HG02981 (cell line): ENCODE measurements at regions not wholly inside any gene's neighbourhood (a gene's known extent, or its start where the extent isn't known, plus 50 kb on each side); places are given as distances from the start of the nearest gene placed in this dataset.

Experiments used
- ATAC-seq: cut with Tn5 transposase; IDR thresholded peaks from one replicate; pipeline ENCODE4 v1.9.1; 2021; ENCODE audit warnings: mild to moderate bottlenecking, moderate library complexity; ENCODE audit not compliant: unreplicated experiment

DNA sequence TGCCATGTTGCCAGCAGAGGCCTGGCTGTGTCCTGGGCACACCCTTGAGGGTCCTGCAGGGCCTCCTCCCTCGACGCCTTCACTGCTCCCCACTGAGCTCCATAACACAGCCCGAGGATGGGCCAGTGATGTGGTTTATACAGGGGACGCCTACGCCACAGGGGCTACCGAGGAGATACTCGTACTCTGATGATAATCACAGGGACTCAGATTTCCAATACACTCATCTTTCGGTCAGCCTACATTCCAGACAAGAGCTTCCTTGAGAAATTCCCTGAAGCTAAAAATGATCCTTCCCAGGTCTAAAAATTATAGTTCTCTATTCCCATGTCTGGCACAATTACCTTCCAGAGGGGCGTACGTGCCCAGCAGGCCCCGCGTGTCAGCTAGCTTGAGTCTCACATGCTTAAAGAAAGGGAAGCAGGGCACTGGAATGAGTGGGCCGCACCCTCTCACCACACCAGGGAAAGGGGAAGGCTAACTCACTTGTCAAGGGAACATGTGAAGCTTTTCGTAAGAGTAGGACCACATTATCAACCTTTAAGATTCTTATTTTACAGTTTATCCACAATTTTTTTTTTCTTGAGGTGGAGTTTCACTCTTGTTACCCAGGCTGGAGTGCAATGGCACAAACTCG lies 159.5 kb upstream of the NDUFV2 start:
- no peak for ATAC-seq

DNA sequence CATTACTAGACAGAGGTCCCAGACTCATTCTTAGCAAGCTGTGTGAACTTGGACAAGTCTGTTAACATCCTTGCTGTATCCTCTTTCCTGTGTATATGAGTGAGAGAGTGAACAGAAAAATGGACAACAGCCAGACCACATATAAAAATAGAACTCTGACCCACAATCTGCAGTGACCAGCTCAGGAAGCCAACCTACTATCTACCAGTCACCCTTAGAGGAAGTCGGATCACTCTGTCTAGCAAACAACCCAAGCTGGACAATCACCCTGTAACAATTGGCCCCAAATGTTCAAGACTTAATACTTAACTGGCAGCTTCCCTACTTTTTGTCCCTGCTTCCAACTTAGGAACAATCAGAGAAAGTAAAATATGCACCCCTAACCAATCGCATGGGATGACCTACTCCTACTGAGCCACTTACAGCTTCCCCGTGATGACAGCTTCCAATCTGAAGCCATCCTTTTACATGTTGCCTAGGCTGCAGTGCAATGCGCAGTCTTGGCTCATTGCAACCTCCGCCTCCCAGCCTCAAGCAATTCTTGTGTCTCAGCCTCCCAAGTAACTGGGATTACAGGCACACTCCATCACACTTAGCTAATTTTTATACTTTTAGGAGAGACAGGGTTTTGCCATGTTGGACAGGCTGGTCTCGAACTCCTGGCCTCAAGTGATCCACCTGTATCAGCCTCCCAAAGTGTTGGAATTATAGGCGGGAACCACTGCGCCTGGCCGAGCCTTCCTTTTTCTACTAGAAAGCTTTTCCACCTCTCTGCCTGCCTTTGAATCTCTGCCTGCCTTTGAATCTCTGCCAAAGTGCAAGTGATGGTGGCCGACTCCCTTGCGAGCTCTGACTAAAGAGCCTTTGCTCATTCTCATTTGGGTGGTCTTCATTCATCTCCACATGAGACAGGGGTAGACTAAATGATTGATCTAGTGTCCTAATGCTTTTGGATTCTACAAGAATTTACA lies 158.3 kb upstream of the NDUFV2 start:
- no peak for ATAC-seq

DNA sequence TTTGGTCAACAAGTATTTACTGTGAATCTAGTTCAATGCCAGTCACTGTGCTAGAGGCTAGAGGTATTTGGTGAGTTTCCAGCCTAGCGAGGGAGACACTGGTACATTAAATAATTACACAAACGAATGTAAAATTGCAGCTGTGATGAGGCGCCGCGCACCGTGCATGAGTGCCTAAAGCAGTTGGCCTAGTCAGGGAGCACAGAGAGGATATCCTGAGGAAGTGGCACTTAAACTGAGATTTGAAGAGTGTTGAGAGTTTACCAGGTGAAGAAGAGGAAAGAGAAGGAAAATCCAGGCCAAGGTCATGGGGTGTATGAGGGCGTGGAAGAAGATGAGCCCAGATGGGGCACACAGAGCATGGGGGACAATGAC lies 157.6 kb upstream of the NDUFV2 start:
- ATAC-seq = no peak

DNA sequence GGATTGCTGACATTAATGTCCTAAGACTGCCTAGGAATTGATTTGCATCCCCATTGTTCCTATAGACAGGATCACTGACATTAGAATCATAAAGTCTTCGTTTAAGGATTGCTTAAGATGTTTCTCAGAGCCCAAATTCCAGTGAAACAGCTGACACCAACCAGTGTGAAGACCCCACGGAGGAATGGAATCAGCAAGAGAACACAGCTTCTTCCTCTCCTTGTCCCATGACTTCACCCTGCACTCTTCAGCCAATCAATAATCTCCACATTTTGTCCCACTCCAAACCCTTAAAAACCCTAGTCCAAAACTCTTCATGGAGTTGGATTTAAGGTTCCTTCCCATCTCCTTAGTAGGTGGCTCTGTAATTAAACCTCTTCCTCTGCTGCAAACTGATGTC lies 157.0 kb upstream of the NDUFV2 start:
- no peak for ATAC-seq

DNA sequence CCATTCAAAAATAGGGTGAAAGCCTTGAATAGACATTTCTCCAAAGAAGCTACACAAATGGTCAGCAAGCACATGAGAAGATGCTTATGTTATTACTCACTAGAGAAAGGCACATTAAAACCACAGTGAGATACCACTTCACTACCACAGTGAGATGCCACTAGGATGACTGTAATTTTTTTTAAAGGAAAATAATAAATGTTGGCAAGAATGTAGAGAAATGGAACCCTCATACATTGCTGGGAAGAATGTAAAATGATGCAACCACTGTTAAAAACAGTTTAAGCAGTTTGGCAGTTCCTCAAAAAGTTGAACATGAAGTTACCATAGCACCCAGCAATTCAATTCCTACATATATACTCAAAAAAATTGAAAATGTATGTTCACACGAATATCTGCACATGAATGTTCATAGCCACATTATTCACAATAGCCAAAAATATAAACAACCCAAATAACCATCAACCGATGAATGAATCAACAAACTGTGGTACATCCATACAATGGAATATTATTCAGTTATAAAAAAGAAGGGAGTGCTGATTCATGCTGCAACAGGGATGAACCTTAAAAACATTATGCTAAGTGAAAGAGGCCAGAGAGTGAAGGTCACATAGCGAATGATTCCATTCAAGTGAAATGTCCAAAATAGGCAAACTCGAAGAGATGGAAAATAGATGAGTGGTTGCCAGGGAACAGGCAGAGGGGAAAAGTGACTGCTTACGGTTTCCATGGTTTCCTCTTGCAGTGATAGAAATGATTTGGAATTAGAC lies 156.2 kb upstream of the NDUFV2 start:
- no peak for ATAC-seq

DNA sequence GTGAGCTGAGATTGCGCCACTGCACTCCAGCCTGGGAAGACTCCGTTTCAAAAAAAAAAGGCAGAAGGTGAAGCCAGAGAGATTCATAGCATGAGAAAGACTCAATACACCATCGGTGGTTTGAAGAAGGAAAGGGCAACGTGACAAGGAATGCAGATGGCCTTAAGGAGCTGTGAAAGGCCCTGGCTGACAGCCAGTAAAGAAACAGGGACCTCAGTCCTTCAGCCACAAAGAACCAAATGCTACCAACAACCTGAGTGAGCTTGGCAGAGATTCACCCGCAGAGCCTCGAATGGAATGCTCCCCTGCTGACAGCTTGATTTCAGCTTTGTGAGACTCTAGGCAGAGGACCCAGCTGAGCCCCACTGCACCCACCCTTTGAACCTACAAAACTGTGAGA lies 154.9 kb upstream of the NDUFV2 start:
- no peak for ATAC-seq

DNA sequence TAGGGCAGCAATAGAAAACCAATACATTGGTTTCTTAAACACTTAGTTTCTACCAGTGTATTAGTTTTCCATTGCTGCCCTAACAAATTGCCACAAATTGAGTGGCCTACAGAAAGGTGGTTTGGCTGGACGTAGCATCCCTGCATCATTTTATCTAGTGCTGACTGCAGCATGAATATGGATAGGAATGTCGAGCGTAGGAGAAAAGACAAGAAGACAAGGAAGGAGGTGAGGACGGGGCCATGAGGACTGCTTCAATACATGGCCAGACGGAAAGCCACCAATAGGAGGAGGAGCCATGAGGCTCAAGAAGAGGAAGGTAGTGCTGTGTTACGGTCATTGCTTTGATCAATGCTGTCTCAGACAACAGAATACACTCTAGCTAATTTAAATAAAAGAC lies 154.5 kb upstream of the NDUFV2 start:
- no peak for ATAC-seq

DNA sequence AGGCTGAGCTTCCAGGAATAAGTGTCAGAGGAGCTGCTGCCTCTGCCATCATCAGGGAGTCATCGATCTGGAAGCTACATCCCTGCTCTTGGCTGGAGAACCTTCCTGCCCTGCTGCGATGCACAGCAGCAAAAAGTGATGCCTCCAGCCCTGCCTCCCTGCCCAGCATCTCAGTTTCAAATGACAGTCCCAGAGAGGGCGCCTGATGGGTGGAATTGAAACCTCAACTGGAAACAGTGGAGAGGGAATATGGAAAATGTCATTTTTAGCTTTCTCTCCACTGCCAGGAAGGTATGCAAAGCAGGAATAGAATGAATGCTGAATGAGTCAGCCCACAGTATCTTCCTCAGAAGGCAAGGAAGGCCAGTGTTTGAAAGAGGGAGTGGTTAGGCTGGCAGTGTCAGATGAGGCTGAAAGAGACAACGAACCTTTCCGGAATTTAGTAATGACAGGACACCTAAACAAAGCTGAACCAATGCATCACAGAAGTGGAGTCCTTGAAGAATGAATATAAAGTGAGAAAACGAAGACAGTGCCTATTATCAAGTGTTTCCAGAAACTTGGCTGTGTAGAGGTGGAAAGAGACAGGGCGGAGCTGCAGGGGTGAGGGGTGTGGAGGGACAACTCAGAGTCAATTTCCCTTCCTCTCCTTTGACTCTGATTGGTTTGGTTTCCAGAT lies 153.9 kb upstream of the NDUFV2 start:
- no peak for ATAC-seq

DNA sequence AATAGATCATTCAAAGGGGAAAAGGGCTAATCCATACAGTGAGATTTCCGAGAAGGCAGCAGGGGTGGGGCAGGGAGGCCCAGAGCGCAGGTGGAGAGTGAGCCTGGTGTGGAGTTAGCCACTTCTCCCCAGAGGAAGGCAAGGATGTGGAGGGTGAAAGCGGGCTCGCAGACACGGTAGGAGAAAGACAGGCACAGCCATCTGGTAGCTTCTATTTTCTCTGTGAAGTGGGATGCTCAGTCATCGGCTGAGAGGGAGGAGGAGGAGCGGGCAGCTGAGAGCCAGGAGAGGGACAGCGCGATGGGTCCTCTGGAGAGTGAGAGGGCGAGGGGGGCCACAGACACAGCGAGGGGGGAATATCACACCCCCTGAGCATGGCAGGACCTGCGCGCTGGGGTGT lies 153.3 kb upstream of the NDUFV2 start:
- ATAC-seq = no peak

DNA sequence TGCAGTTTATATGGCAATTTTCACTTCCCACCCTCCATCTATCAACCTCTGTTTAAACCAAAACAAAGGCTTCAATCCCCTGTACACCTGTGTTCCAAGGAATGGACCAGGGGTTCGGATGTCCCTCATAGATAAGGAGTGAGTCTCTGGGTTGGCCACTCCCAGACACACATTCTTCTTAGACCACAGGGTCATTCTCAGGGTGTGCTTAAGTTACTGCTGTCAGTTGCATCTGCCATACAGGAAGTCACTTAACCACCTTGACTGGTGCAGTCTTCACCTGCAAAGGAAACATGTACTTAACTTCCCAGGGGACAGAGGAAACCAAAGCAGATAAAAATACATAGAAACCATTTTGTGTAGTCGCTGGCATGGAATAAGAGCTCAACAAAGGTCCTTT lies 151.0 kb upstream of the NDUFV2 start:
- peak; percentile 78 for ATAC-seq

DNA sequence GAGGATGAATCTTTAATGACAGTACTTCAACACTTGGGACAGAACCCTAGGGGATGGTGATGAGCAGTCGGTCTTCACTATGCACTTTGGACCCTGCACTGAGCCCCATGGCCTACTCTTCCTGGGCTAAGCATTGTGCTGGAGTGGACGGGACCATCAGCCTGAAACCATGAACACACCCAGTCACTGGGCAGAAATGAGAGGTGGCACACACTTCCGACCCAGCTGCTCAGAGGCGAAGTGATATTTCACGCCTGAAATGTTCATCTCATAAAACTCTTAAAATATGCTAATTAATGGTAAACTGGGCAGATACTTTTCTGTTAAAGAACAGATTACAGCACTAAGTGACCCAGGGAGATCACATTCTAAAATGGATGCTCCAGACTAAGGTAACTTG lies 150.3 kb upstream of the NDUFV2 start:
- no peak for ATAC-seq

DNA sequence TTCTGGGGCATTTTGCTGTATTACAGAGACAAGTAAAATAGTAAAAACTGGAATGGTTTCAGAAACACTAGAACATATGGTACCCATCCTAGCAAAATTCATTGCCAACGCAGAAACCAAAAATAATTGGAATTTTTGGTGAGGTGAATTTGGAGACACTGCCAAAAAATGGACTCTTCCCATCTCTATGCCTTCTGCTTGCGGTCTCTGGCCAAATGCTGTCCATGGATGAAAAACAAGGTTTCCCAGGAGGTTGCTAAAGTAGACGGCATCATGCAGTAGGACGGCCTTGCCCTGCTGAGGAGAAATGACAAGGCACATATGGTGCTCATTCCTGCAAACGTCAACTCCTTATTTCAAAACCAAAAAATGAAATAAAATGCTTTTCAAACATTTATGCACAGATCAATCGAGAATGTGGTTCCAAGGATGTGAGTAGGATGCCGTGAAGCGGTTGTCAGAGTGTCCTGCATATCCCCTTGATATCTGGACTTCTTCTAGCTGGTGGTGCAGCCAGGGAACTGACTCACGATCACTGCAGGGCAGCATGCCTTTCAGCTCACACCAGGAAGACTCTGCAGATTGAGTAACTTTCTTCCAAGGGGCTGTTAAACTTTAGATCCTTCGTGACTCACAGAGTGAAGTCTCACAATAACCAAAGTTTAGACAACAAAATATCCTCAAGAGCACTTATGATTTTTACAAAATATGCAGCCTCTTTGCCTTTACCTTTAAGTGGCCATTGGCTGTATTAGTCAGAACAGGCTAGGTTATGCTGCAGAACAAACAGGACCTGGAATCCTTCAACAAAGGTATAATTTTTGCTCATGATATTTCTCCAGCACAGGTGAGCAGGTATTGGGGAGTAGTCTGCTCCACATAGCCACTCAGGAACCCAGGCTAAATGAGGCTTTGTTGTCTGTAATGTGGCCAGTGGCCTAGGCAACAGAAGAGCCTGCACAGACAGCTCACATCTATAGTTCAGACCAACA lies 149.4 kb upstream of the NDUFV2 start:
- ATAC-seq = no peak

DNA sequence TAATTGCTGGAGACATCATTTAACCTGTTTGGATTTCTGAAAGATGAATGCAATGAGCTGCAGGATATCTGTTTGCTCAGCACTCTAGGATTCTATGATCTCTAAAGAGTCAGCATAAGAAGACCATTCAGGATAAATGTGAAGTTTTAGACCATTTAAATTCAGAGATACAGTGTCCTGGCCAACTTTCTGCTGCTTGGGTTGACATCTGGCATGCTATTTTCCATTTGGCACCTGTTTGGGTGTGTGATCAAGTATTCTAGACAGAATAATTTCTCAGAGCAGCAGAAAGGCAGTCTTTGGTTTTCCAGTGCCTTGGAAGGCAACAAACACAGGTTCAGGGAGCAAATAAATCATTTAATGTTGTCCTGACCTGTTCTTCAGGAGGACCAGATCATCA lies 144.8 kb upstream of the NDUFV2 start:
- ATAC-seq = no peak

DNA sequence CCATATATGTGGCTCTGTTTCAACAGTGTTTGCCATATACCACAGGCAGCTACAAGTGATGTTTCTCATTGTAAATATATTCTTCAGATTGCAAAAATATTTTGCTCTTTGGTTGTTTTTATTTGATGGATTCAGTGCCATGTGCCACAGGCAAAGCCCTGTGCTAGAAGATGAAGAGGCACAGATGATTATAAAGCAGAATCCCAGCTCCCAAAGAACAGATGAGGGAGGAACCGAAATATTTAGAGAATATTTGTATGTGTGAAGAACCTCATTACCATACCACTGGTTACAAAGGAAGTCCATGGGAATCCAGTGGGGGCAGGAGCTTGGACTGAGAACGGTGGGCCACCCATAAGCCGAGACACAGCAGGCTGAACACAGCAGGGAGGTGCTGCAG lies 143.8 kb upstream of the NDUFV2 start:
- no peak for ATAC-seq

DNA sequence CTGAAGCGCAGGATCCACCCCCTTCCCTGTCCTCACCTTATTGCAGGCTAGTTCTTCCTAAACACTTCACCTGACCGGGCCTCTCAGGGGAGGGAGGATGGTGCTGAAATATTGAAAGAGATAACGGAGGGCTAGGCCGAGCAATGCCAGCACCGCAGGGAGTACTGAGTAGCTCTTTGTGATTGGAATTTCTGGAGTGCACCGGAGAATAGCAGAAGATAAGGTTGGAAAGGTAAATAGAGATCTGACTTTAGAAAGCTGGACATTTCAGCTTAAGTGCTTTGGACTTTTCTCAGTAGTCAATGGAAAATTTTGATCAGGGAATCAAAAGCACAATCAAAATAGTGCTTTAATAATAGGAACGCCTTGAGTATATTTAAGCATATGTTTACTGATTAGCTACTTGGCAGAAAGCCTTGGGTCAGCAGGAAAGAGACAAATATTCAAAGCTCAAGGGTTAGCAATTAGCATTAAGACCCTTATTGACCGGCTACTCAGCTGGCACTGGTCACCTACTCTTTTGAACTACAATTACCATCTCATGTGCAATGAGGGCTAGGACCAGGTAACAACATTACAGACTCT lies 142.9 kb upstream of the NDUFV2 start:
- ATAC-seq = no peak

DNA sequence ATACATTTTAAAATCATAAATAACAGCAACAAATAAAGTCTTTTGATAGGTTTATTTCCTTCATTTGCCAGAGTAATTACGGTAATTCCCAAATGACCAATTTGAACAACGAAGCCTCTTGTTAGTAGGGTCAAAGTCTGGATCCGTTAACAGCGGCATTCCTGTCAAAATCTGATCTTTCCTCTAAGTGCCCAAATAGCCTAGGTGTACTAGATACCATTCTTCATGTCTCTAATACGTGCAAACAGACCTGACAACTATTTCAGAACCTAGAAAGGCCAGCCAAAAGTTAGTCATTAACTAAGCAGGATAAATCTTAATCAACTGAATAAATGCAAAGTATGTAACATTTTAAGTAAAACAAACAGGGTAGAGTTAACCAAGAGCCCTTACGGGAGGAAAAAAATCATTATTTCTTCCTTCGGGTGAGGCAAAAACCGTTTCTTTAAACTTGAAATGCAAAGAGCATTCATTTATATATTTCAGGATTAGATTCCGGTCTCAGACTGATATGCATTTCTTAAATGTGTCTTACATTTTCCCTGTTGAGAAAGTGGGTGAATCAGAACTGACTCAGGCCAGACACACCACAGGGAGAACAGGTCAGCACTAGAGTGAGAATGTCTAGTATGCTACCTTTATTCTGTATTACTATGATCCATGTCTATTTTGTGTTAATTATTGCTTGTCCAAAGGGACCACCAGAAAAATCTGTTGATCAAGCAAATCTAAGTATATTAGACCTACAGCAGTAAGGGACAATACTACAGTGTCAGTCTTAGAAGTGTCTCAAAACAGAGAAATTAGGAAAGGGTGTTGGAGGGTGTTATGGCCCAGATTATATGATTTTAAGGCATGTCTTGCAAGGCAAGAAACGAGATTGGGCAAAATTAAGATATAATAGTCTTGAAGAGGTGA lies 141.5 kb upstream of the NDUFV2 start:
- ATAC-seq = no peak

DNA sequence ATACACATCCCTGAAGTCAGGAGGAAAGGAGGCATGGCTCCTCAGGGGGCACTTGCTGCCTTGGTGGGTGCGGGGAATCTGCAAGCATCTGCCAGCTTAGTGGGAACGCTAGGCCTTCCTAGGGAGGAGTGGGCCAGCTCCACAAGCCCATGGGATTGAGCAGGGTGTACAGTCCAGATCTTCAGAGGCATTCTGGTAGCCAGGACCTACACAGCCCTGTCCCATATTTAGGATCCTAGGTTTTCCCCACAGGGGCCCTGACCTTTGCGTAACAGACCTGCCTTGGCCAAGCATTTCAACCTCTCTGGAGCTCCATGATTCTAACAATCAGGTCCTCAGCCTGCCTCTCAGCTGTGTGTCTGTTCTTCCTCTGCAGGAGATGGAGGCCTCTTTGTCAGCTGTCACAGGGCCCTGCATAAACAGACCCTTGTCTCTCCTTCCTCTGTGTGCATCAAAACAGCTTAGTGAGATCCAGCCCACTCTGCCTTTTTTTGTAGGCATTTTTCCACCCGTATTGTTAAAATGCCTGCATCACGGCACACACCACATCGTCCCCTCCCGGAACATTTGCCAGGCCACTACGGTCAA lies 140.2 kb upstream of the NDUFV2 start:
- no peak for ATAC-seq
